ENCODE measurements at regions not wholly inside any gene's neighbourhood (a gene's known extent, or its start where the extent isn't known, plus 50 kb on each side); places are given as distances from the start of the nearest gene placed in this dataset.

GRCh38 chr3:22012471-22012870 is 261.5 kb upstream of the ZNF385D start:
- TF ChIP-seq MAX (IDR thresholded peaks at IDR 0.05; ENCODE audit: insufficient read depth, insufficient read length), result no peak
- TF ChIP-seq FOS (IDR thresholded peaks at IDR 0.05; ENCODE audit: borderline replicate concordance, insufficient read depth, low read length), result no peak
- TF ChIP-seq GATA2 (IDR thresholded peaks at IDR 0.05; ENCODE audit: insufficient read depth, insufficient read length, low read depth, low read length), result no peak
- no peak for TF ChIP-seq EZH2 (IDR thresholded peaks at IDR 0.05; ENCODE audit: borderline replicate concordance, low read depth, low read length, severe bottlenecking)
- TF ChIP-seq POLR2A (IDR thresholded peaks at IDR 0.05; ENCODE audit: low read depth, low read length), result no peak
- no peak for TF ChIP-seq MYC (IDR thresholded peaks at IDR 0.05; ENCODE audit: low read depth, low read length)
- no peak for TF ChIP-seq POLR2AphosphoS5 (IDR thresholded peaks at IDR 0.05; ENCODE audit: insufficient read depth, low read depth, low read length)
- no peak for TF ChIP-seq JUN (IDR thresholded peaks at IDR 0.05; ENCODE audit: borderline replicate concordance, insufficient read depth, insufficient read length, low read depth)
- no peak for TF ChIP-seq CTCF (IDR thresholded peaks at IDR 0.05; ENCODE audit: extremely low read depth in 1 of 2, insufficient read depth in 1 of 2, low read depth in 1 of 2, low read length in 2 of 2)
- H3K36me3 ChIP-seq (ENCODE audit: control insufficient read depth in 2 of 2, extremely low read depth in 1 of 2, insufficient read depth in 2 of 2, low read length in 2 of 2), result no peaks in the 10 kb centered on the region
- H2AFZ ChIP-seq (ENCODE audit: low read depth, low read length), result no peak overlapping the region
- no peak overlapping the region for H3K9ac ChIP-seq (replicated peaks; ENCODE audit: extremely low read depth, insufficient read depth, low read length)
- H3K4me1 ChIP-seq (ENCODE audit: control insufficient read depth, extremely low read depth, insufficient read depth, low read length), result no peaks in the 10 kb centered on the region
- POLR2A ChIA-PET, result no interaction called here
- FAIRE-seq (no peak), DNase-seq (ENCODE audit: low read depth, low spot score) (no peak)
- no peaks in the 10 kb centered on the region for H3K79me2 ChIP-seq (ENCODE audit: control insufficient read depth, insufficient read depth, low read length)
- no TSS peak for BruUV-seq (replicated peaks)
- intact Hi-C loops (cut with micrococcal nuclease) (no loop called here), dilution Hi-C loops (cut with MboI; ENCODE audit: extremely low pct_ligation_motif_present, low sequenced_read_pairs) (no loop called here)
- H3K27ac ChIP-seq (ENCODE audit: insufficient read depth, low read depth, low read length), result no peak overlapping the region
- H3K27me3 ChIP-seq (ENCODE audit: control insufficient read depth in 2 of 2, insufficient read depth in 2 of 2, low read length in 2 of 2), result no peaks in the 10 kb centered on the region
- no peaks in the 10 kb centered on the region for H4K20me1 ChIP-seq (replicated peaks; ENCODE audit: control insufficient read depth, extremely low read depth, insufficient read depth, low read length)
- H3K4me3 ChIP-seq (replicated peaks in 1 of 3; ENCODE audit: insufficient read depth in 1 of 3, low read depth in 1 of 3, low read length in 3 of 3), result no peak overlapping the region
- no peak overlapping the region for H3K4me2 ChIP-seq (ENCODE audit: insufficient read depth, low read length)
- no peaks in the 10 kb centered on the region for H3K9me1 ChIP-seq (replicated peaks; ENCODE audit: control insufficient read depth, extremely low read depth, insufficient read depth, low read length)
- H3K9me3 ChIP-seq (replicated peaks; ENCODE audit: control insufficient read depth, insufficient read depth, low read length), result no peaks in the 10 kb centered on the region
- CTCF ChIA-PET, result no interaction called here

Data from endothelial cell of umbilical vein (primary cell).